ENCODE measurements at regions not wholly inside any gene's neighbourhood (a gene's known extent, or its start where the extent isn't known, plus 50 kb on each side); places are given as distances from the start of the nearest gene placed in this dataset.

DNA sequence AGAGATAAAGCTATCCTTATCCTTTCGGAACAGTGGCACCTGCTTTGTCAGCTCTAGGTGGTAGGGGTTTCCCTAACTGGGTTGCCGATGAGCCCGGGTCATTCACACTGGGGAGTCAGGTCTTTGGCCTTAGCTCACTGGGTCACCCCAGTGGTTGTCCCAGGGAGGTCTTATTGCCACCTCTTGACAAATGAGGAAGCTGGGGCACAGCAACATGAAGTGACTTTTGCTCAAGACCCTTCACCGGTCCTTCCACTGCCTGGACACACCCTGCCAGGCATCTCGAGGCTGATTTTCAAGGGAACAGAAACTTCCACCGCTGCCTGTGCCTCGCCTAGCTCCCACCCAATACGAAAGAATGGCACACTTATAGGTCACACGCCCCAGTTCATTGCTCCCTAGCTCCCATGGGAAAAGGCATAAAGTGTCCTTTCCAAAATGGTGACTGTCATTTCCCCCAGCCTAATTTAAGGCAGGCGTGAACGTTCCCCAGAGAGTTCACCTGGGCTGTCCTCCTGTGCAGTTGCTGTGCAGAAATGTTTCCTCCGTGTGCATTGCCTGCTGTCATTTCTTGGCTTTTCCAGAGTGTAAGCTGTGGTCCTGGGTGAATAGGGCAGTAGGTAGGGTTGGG lies 156.1 kb upstream of the CCND2 start (continued):
- TF ChIP-seq, protein P1, sequence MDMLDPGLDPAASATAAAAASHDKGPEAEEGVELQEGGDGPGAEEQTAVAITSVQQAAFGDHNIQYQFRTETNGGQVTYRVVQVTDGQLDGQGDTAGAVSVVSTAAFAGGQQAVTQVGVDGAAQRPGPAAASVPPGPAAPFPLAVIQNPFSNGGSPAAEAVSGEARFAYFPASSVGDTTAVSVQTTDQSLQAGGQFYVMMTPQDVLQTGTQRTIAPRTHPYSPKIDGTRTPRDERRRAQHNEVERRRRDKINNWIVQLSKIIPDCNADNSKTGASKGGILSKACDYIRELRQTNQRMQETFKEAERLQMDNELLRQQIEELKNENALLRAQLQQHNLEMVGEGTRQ (IDR thresholded peaks at IDR 0.05; ENCODE audit: low read depth, low read length): no peak

DNA sequence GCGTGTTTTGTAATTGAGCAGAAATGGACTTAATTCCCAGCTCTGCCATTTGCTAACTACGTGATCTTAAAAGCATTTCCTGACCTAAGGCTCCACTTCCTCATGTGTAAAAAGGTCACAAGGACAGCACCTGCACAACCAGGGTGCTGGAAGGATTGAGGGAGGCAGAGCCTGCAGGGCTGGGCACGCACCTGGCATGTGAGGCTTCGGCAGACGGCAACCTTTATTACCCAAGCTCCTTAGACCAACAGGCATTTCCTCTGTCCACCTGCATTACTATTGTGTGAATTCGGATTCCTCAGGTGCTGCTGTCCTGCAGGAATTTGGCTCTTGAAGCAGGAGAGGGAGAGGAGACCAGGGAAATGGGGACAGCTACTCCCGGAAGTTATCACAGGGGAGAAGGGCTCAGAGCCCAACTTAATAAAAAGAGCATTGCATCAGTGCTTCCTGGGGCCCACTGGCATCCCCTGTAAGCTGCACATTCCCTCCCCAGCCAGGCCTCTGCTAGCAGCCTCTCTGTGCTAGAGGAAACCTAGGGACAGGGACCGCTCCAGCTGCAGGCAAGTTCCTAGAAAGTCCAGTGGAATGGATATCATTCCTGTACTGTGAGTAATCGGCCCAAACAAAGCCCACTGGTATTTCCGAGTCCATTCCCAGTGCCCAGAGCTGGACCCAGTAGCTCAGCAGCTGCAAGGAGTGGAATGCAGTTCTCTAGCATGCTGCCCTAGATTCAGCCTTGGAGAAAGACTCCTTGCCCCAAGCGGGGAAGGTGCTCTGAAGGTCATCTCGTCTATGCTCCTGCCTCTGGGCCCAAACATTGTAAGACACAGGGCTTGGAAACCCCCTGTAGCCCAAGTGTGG lies 157.1 kb upstream of the CCND2 start:
- POLR2A ChIA-PET (ENCODE audit: unreplicated experiment): no interaction called here
- no peaks in the 10 kb centered on the region for H3K79me1 ChIP-seq (ENCODE audit: low read depth in 1 of 2, low read length in 2 of 2)
- peak overlapping the region; percentile 14; the same call in 1 of the 2 replicates for H3K4me2 ChIP-seq (ENCODE audit: low read depth, low read length)
- H3K23ac ChIP-seq (ENCODE audit: low read depth, low read length): no peak overlapping the region; the same call in 1 of the 2 replicates
- no TSS peak for BruUV-seq (replicated peaks)
- CTCF ChIA-PET: interaction anchor here (1.0 to 2.5 kb wide), 4 partner anchors 9 to 160 kb away, joined by 3 to 14 read pairs (median 7); no protein-coding TSS in a partner anchor
- H3K27ac ChIP-seq (ENCODE audit: insufficient read depth, low read length): peak overlapping the region; percentile 8; the same call in 1 of the 2 replicates
- no peak overlapping the region for H2BK15ac ChIP-seq (ENCODE audit: low read depth, low read length)
- H2BK20ac ChIP-seq (ENCODE audit: low read depth, low read length): 0 out of 2 replicates have a peak overlapping the region, but pooled peaks have one; percentile 33
- no peak overlapping the region for H3K56ac ChIP-seq (ENCODE audit: extremely low read depth, insufficient read depth, low read length)
- DNase-seq: peak; percentile 82
- ATAC-seq (ENCODE audit: low read depth): peak; percentile 94
- in situ Hi-C loops (cut with MboI; ENCODE audit: low sequenced_read_pairs) (no loop called here), dilution Hi-C loops (cut with HindIII; ENCODE audit: low sequenced_read_pairs, unreplicated experiment) (no loop called here), intact Hi-C loops (cut with micrococcal nuclease) (loop anchor here (2.0 kb wide), 1 partner anchor 56 kb away; no protein-coding TSS in a partner anchor)
- H3K9ac ChIP-seq (ENCODE audit: low read depth, low read length): no peak overlapping the region
- H2BK120ac ChIP-seq (ENCODE audit: low read depth, low read length): peak overlapping the region; percentile 12
- H4K20me1 ChIP-seq (ENCODE audit: insufficient read depth, low read length): no peaks in the 10 kb centered on the region
- H2AK9ac ChIP-seq (replicated peaks; ENCODE audit: low read depth, low read length, poor library complexity): no peak overlapping the region
- peaks cover 4% of the 10 kb centered on the region for H3K9me1 ChIP-seq (ENCODE audit: insufficient read depth, low read length)
- no peaks in the 10 kb centered on the region for H3K36me3 ChIP-seq (ENCODE audit: control insufficient read depth, insufficient read depth, low read length)
- peaks cover 17% of the 10 kb centered on the region for H3K4me1 ChIP-seq (ENCODE audit: control insufficient read depth, insufficient read depth, low read length)
- peak overlapping the region; percentile 26; the same call in 1 of the 2 replicates for H3K4ac ChIP-seq (ENCODE audit: low read depth, low read length)
- no peaks in the 10 kb centered on the region for H3K9me3 ChIP-seq (ENCODE audit: control insufficient read depth, insufficient read depth, low read length)
- no peak overlapping the region for H4K8ac ChIP-seq (ENCODE audit: low read depth in 2 of 2, low read length in 2 of 2)
- peak overlapping the region; percentile 26; the same call in 1 of the 2 replicates for H4K91ac ChIP-seq (ENCODE audit: insufficient read depth, low read depth, low read length)
- H4K5ac ChIP-seq (ENCODE audit: low read depth, low read length): no peak overlapping the region
- peak overlapping the region; percentile 21; the same call in 1 of the 2 replicates for H3K18ac ChIP-seq (ENCODE audit: low read depth, low read length)
- H3K27me3 ChIP-seq (ENCODE audit: control insufficient read depth, insufficient read depth, low read length): peaks cover 3% of the 10 kb centered on the region; the same call in 1 of the 2 replicates
- H2BK5ac ChIP-seq (ENCODE audit: low read depth, low read length, poor library complexity, severe bottlenecking): no peak overlapping the region
- TF ChIP-seq CHD1 (IDR thresholded peaks at IDR 0.05; ENCODE audit: low read depth, low read length) (no peak), BHLHE40 (IDR thresholded peaks at IDR 0.05; ENCODE audit: low read depth, low read length) (0 out of 2 replicates have a peak, but pooled peaks have one; percentile 13)
- H3K4me3 ChIP-seq (ENCODE audit: insufficient read depth, low read depth, low read length): no peak overlapping the region
- H3K14ac ChIP-seq (replicated peaks; ENCODE audit: low read depth, low read length): no peak overlapping the region
- H2AK5ac ChIP-seq (ENCODE audit: low read depth, low read length): no peak overlapping the region
- H2AFZ ChIP-seq (replicated peaks; ENCODE audit: low read length, poor library complexity): no peak overlapping the region
- WGBS, 2 experiments (ENCODE audit: extremely low coverage in 2 of 2, insufficient read length in 1 of 2): 8% methylated on average over 2 of the region's 12 CpGs; no CpG with 5 or more reads in 1 of the 2 experiments

Measured in IMR-90 (cell line).